NCI-H2107 treated with DMSO at 0.1 percent for 48 hours (cell line): ENCODE measurements at regions not wholly inside any gene's neighbourhood (a gene's known extent, or its start where the extent isn't known, plus 50 kb on each side); places are given as distances from the start of the nearest gene placed in this dataset.
"Not testable (repeated sequence)": the region's sequence is repeated elsewhere in the genome, so short reads cannot be mapped to it uniquely, and the experiment has no call there.

ENCODE experiments used
- DNase-seq: peaks from one replicate; lab custom pipeline; 2025; ENCODE audit not compliant: unreplicated experiment; lab: John Stamatoyannopoulos, UW

DNA sequence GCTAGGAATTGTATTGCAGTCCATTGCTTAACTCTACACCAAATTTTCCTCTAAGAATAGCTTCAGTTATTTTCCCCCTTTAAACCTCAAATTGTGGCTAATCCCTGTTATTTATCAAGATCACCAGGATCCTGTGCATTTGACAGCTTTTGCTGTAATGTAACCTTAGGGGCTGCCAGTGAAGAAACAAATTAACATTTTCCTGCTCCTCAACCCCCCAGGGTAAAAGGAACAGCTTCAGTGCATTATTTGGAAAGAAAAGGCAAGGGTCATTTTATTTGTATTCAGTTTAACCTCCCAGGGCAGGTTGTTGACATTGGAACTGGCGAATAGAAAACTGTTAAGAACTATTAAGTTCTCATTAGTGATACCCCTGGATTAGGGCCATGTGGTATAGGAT lies 57.0 kb downstream of the PCDH20 start:
- DNase-seq: no peak

GRCh38 chr13:61350341-61350740 lies 65.3 kb downstream of the PCDH20 start:
- no peak for DNase-seq

- no peak for DNase-seq
These were observed 76.5 kb downstream of the PCDH20 start for GRCh38 chr13:61339054-61339621.

DNA sequence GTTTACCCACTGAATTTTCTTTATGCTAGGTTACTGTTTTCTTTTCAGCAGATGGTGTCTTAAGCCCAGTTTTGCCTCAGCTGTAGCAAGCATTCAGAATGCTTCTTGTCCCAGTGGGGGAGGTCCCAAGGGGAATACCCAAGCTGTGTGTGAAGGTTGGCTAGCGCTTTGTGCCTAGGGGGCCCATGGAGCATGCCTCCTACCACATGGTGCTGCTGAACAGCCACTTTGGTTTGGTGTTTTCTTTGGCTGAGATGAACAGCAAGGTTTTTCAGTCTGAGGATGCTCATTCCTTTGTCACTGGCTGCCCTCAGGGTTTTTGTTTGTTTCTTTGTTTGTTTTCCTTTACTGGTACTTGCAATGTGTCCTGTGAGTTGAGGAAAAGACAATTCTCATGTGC lies 99.0 kb downstream of the PCDH20 start:
- DNase-seq: no peak

GRCh38 chr13:61294467-61295191 lies 121.0 kb downstream of the PCDH20 start:
- no peak for DNase-seq

GRCh38 chr13:61286148-61286745 lies 129.4 kb downstream of the PCDH20 start:
- no peak for DNase-seq

DNA sequence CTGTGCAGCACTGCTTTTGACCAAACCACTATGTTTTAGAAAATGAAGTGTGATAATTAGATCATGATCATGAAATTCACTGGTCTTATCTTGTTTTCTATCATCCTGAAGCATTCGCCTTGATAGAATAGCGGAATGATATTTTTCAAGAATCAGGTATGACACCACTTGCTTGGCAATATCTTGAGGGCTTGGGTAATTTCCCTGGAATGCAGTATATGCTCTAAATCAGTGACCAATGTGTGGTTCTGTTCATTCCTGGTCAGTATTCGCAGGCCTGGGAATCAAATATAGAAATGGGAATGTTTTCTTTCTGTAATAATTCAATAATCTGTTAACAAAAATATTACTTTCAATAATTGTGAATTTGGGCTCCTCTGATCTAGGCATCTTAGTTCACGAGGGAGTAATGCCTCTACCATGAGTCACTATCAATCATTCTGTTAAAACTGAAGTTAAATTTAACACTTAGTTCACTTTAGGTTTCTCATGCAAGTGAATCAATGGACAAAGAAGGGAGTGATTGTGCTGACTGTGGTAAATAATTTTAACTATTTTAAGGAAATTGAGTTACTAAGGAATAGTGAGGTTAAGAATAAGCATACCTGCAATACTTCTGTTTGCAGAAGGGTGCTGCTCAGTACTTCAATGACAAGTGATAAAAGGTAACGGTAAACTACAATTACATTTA lies 137.9 kb downstream of the PCDH20 start:
- no peak for DNase-seq

- DNase-seq: no peak
These were observed 138.6 kb downstream of the PCDH20 start for GRCh38 chr13:61277088-61277487.

DNA sequence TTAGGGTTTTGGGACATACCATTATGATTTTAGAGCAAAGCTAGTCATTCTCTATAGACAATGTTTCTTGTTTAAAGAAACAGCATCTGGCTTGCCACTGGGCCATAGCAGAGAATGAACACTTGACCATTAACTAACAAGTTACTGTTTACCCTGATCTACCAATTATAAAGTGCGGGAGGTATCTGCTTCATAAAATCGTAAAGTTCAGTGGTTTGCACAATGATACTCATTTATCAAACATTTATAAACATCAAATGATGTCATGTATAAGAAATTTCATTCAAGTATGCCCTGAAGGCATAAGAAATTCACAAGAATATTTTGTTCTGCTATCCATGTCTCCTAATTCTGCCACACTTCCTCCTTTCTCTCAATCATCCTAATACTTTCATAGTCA lies 139.2 kb downstream of the PCDH20 start:
- DNase-seq: no peak

- DNase-seq: no peak
These were observed 139.9 kb downstream of the PCDH20 start for GRCh38 chr13:61275736-61276135.

DNA sequence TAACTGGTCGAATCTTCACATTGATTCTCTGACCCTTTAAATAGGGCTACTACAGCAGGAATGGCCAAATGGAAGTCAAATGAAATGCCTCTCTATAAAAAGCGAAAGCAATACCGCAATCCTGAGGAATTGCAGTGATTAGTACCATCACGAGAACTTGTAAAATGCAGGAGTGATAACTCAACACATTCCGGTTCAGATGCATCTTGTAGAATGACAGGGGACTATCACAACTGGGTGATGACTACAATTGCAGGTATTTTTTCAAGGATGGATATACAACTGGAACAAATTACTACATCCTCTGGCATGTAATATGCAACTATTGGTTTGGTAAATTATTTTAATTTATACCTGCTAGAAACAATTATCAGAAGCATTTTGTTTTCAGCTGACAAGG lies 140.4 kb downstream of the PCDH20 start:
- DNase-seq: no peak

GRCh38 chr13:61266896-61267295 lies 148.8 kb downstream of the PCDH20 start:
- not testable (repeated sequence) for DNase-seq

- DNase-seq: no peak
These were observed 153.7 kb downstream of the PCDH20 start for GRCh38 chr13:61261746-61262472.

DNA sequence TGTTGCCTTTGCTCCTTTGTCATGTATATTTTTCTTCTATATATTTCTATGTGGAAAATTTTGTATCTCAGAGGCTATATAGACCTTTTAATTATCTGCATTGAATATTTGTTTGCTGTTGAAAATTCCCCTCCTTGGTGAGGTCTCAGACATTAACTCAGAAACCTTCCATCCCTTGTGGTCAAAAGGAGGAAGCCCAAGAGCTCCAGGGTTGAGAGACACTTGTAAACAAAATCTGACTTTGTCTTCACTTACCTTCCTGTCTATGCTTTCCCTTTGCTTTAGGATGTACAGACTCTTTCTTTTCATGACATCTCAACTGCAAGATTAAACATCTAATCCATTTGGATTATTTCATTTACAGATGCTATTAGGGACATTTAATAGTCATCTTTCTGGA lies 157.5 kb downstream of the PCDH20 start:
- DNase-seq: no peak

- no peak for DNase-seq
These were observed 160.4 kb downstream of the PCDH20 start for GRCh38 chr13:61255040-61255796.

DNA sequence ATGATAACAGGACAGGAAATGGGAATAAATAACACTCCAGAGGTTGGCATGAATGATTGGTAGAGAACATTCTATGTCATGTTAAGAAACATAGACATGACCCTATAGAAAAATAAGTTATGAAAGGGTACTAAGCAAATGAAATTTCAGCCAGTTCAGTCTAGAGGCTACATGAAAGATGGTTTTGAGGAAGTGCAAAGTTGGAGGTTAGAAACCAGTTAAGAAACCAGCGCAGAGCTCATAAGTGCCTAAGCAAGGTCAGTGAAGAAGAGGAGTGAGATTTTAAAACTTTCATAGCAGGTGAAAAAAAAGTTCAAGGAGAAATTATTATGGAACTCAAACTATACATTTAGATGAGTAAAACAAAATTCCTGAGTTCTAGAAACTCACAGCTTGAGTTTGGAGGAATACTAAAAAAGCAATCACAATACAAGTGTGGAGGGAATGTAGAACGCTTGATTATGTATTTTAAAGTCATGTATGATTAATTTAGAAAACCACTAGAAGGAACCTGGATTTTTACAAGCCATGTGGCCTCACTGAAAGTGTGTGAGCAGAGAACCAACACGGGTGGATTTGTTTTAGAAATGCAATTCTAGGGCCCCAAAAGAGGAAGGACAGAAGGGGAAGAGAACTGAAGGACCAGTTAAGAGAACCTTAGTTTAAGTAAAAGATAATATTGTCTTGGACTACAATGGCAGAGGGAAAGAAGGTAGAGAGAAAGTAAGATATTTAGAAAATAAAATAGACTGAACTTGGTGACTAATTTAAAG lies 162.4 kb downstream of the PCDH20 start:
- DNase-seq: no peak

GRCh38 chr13:61252213-61252612 lies 163.4 kb downstream of the PCDH20 start:
- DNase-seq: no peak

- DNase-seq: no peak
These were observed 168.3 kb downstream of the PCDH20 start for GRCh38 chr13:61247149-61247936.

DNA sequence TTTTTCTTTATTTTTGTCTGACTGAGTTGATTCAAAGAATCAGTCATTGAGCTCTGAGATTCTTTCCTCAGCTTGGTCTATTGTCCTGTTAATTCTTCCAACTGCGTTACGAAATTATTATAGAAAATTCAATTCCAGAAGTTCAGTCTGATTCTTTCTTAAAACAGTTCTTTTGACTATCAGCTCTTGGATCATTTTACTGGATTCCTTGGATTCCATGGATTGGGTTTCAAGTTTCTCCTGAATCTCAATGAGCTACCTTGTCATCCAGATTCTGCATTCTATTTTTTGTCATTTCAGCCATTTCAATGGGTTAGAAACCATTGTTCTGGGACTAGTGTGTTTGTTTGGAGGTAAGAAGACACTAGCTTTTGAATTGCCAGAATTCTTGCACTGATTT lies 169.3 kb downstream of the PCDH20 start:
- DNase-seq: no peak
